ENCODE measurements at regions not wholly inside any gene's neighbourhood (a gene's known extent, or its start where the extent isn't known, plus 50 kb on each side); places are given as distances from the start of the nearest gene placed in this dataset.
A peak's percentile ranks its signal among the peaks of the same experiment; 100 is the strongest.

DNA sequence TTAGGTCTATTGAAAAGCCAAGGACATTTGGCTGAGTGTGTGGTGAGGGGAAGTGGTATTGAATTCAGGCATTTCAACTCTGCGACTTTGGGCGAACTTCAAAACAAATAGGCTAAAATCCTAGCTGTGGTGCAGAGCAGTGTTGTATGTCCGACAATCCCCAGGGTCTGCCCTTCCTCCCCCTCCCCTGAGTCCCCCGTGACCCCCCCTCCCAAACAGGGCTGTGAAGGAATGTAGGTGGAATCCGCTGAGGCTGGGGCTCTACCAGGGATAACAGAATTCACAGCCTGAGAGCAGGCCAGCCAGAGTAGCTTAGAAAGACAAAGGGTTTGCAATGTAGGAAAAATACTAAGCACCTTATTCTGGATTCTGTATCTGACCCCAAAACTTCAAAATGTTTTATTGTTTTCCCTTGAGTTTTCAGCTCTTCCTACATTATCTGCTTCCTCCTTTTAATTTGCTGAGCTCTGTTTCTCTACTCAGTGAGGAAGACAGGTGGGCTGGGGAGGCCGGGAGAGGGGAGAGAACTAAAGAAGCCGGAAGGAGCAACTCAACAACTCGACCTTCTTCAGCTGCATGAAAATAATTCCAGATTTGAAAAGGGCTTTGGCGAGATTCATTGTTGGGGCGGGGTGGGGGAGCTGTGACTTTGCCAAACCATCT lies 315.2 kb downstream of the BLID start:
- Histone ChIP-seq H3K36me3 (ENCODE audit: insufficient read depth, low read length) (no peaks in the 10 kb centered on the region), H2AFZ (ENCODE audit: low read depth, low read length) (peak overlapping the region; percentile 28), H3K4me3 (ENCODE audit: insufficient read depth, low read depth, low read length) (no peak overlapping the region), H3K27me3 (ENCODE audit: insufficient read depth, low read length) (no peaks in the 10 kb centered on the region), H4K20me1 (ENCODE audit: insufficient read depth, low read length) (no peaks in the 10 kb centered on the region), H3K79me2 (ENCODE audit: insufficient read depth, low read length) (no peaks in the 10 kb centered on the region), H3K27ac (ENCODE audit: low read depth, low read length) (no peak overlapping the region), H3K9me3 (ENCODE audit: insufficient read depth, low read depth, low read length) (no peaks in the 10 kb centered on the region), H3K9ac (ENCODE audit: low read length) (no peak overlapping the region), H3K4me2 (ENCODE audit: low read length) (peak overlapping the region; percentile 43), H3K4me1 (ENCODE audit: insufficient read depth, low read length) (no peaks in the 10 kb centered on the region)
- DNase-seq (ENCODE audit: low read depth), result peak; percentile 48
- no peaks in the 10 kb centered on the region for H3K36me3 Mint-ChIP-seq (ENCODE audit: low read depth, unreplicated experiment)
- peaks cover 20% of the 10 kb centered on the region for H3K4me1 Mint-ChIP-seq (ENCODE audit: low read depth, unreplicated experiment)
- H3K4me3 Mint-ChIP-seq (ENCODE audit: unreplicated experiment), result peak overlapping the region; percentile 0
- no peak for FAIRE-seq
- H3K9me3 Mint-ChIP-seq (ENCODE audit: unreplicated experiment), result no peaks in the 10 kb centered on the region
- H3K27ac Mint-ChIP-seq (ENCODE audit: unreplicated experiment), result peak overlapping the region; percentile 88
- TF ChIP-seq EZH2 (IDR thresholded peaks at IDR 0.05; ENCODE audit: insufficient read depth, low read length), result no peak
- TF ChIP-seq, protein P1, sequence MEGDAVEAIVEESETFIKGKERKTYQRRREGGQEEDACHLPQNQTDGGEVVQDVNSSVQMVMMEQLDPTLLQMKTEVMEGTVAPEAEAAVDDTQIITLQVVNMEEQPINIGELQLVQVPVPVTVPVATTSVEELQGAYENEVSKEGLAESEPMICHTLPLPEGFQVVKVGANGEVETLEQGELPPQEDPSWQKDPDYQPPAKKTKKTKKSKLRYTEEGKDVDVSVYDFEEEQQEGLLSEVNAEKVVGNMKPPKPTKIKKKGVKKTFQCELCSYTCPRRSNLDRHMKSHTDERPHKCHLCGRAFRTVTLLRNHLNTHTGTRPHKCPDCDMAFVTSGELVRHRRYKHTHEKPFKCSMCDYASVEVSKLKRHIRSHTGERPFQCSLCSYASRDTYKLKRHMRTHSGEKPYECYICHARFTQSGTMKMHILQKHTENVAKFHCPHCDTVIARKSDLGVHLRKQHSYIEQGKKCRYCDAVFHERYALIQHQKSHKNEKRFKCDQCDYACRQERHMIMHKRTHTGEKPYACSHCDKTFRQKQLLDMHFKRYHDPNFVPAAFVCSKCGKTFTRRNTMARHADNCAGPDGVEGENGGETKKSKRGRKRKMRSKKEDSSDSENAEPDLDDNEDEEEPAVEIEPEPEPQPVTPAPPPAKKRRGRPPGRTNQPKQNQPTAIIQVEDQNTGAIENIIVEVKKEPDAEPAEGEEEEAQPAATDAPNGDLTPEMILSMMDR (IDR thresholded peaks at IDR 0.05; ENCODE audit: insufficient read depth, low read depth, low read length), result no peak
- no peaks in the 10 kb centered on the region for H3K27me3 Mint-ChIP-seq (ENCODE audit: low read depth, unreplicated experiment)

DNA sequence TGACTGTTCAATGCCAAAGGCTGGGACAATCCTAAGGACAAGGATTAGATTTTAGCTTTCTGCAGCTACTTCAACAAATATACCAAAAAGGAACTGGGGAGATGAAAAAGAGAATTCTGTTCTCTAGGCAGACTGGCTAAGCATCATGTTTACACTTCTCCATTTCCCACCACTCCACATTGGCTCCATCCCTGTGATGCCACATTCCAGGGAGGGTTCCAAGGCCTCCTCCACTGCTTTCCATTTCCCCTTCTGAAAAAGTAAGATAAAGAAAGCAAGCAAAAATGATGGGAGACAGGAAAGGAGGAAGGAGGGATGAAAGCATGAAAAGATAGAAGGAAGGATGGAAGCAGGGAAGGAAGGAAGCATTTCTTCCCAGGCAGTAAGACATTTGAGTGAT lies 315.8 kb downstream of the BLID start:
- no peak for TF ChIP-seq EZH2 (IDR thresholded peaks at IDR 0.05; ENCODE audit: insufficient read depth, low read length)
- TF ChIP-seq, protein P1 (IDR thresholded peaks at IDR 0.05; ENCODE audit: insufficient read depth, low read depth, low read length), result no peak
- Mint-ChIP-seq H3K27me3 (ENCODE audit: low read depth, unreplicated experiment) (no peaks in the 10 kb centered on the region), H3K27ac (ENCODE audit: unreplicated experiment) (peak overlapping the region; percentile 49), H3K4me3 (ENCODE audit: unreplicated experiment) (no peak overlapping the region), H3K4me1 (ENCODE audit: low read depth, unreplicated experiment) (peaks cover 20% of the 10 kb centered on the region), H3K36me3 (ENCODE audit: low read depth, unreplicated experiment) (no peaks in the 10 kb centered on the region), H3K9me3 (ENCODE audit: unreplicated experiment) (no peaks in the 10 kb centered on the region)
- Histone ChIP-seq H3K9me3 (ENCODE audit: insufficient read depth, low read depth, low read length) (no peaks in the 10 kb centered on the region), H3K27ac (ENCODE audit: low read depth, low read length) (no peak overlapping the region), H3K36me3 (ENCODE audit: insufficient read depth, low read length) (no peaks in the 10 kb centered on the region), H2AFZ (ENCODE audit: low read depth, low read length) (peak overlapping the region; percentile 14), H4K20me1 (ENCODE audit: insufficient read depth, low read length) (no peaks in the 10 kb centered on the region), H3K79me2 (ENCODE audit: insufficient read depth, low read length) (no peaks in the 10 kb centered on the region), H3K27me3 (ENCODE audit: insufficient read depth, low read length) (no peaks in the 10 kb centered on the region), H3K4me2 (ENCODE audit: low read length) (peak overlapping the region; percentile 35), H3K4me1 (ENCODE audit: insufficient read depth, low read length) (no peaks in the 10 kb centered on the region), H3K9ac (ENCODE audit: low read length) (no peak overlapping the region), H3K4me3 (ENCODE audit: insufficient read depth, low read depth, low read length) (no peak overlapping the region)
- no peak for DNase-seq (ENCODE audit: low read depth)
- FAIRE-seq, result no peak

DNA sequence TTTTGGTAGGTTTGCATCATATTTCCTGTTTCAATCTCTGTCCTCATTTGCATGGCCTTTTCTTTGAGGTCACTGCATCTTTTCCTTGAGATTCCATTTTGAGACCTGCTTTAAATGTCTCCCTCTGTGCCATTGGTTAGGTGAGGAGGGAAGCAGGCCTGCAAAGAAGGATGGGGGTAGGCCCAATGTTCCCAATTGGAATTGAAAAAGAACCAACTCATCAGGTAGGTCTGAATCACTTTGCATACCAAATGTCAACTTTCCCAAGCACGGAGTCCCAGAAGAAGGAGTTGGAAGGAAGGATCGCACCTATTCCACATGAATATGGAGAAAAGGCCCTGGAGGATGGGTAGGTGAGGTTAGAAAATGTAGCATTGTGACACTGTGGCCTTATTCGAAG lies 318.5 kb downstream of the BLID start:
- no peak for DNase-seq (ENCODE audit: low read depth)
- H3K27ac Mint-ChIP-seq (ENCODE audit: unreplicated experiment), result no peak overlapping the region
- no peaks in the 10 kb centered on the region for H4K20me1 ChIP-seq (ENCODE audit: insufficient read depth, low read length)
- no peaks in the 10 kb centered on the region for H3K4me1 ChIP-seq (ENCODE audit: insufficient read depth, low read length)
- no peaks in the 10 kb centered on the region for H3K27me3 ChIP-seq (ENCODE audit: insufficient read depth, low read length)
- no peaks in the 10 kb centered on the region for H3K9me3 ChIP-seq (ENCODE audit: insufficient read depth, low read depth, low read length)
- TF ChIP-seq EZH2 (IDR thresholded peaks at IDR 0.05; ENCODE audit: insufficient read depth, low read length), result no peak
- TF ChIP-seq, protein P1 (IDR thresholded peaks at IDR 0.05; ENCODE audit: insufficient read depth, low read depth, low read length), result no peak
- no peaks in the 10 kb centered on the region for H3K36me3 ChIP-seq (ENCODE audit: insufficient read depth, low read length)
- H3K27me3 Mint-ChIP-seq (ENCODE audit: low read depth, unreplicated experiment), result no peaks in the 10 kb centered on the region
- no peaks in the 10 kb centered on the region for H3K79me2 ChIP-seq (ENCODE audit: insufficient read depth, low read length)
- H3K4me3 Mint-ChIP-seq (ENCODE audit: unreplicated experiment), result no peak overlapping the region
- peaks cover 19% of the 10 kb centered on the region for H3K4me1 Mint-ChIP-seq (ENCODE audit: low read depth, unreplicated experiment)
- no peaks in the 10 kb centered on the region for H3K9me3 Mint-ChIP-seq (ENCODE audit: unreplicated experiment)
- H3K4me2 ChIP-seq (ENCODE audit: low read length), result no peak overlapping the region
- no peak overlapping the region for H3K4me3 ChIP-seq (ENCODE audit: insufficient read depth, low read depth, low read length)
- no peak overlapping the region for H3K9ac ChIP-seq (ENCODE audit: low read length)
- H3K27ac ChIP-seq (ENCODE audit: low read depth, low read length), result no peak overlapping the region
- H2AFZ ChIP-seq (ENCODE audit: low read depth, low read length), result no peak overlapping the region
- FAIRE-seq, result no peak
- no peaks in the 10 kb centered on the region for H3K36me3 Mint-ChIP-seq (ENCODE audit: low read depth, unreplicated experiment)

All from astrocyte (in vitro differentiated cells and primary cell).